K562 (cell line): ENCODE measurements at regions not wholly inside any gene's neighbourhood (a gene's known extent, or its start where the extent isn't known, plus 50 kb on each side); places are given as distances from the start of the nearest gene placed in this dataset.
A peak's percentile ranks its signal among the peaks of the same experiment; 100 is the strongest.

Experiments
- ATAC-seq: fragments of 200-7000 bp; cut with Tn5 transposase; 3 replicates; pipeline ENCODE4 v1.9.1; 2020; ENCODE audit warnings: moderate library complexity
- BruUV-seq: library from RNA; stranded (reverse); fragments of 400-500 nt; replicated peaks from 2 replicates; lab custom pipeline; 2021; lab: Mats Ljungman, UMichigan
- CTCF ChIA-PET: fragments of 300-600 bp; formaldehyde crosslinking; extraction: SDS; loops from one replicate; lab custom pipeline; 2021; ENCODE audit warnings: low intra/inter-chr PET ratio; lab: Yijun Ruan, JAX
- POLR2A ChIA-PET: fragments of 300-600, 350-650 bp; sonication (Branson Sonifier 250); formaldehyde crosslinking; extraction: SDS; loops from one replicate; lab custom pipeline; 2021; ENCODE audit warnings: antibody characterized with exemption, inconsistent platforms; lab: Yijun Ruan, JAX
- DNase-seq, 4 experiments: peaks; one replicate each; pipeline versions ENCODE4 v3.0.0 to v3.0.0-alpha.2; 2011 to 2018; ENCODE audit warnings: low spot score in 3 of 4, mixed read lengths in 3 of 4; ENCODE audit errors: extremely low read depth in 1 of 4
- FAIRE-seq: peaks from 2 replicates; lab custom pipeline; 2011; peaks lifted over from hg19 to GRCh38; lab: Jason Lieb, UNC
- H2AFZ ChIP-seq: 2 replicates; pipeline ENCODE4 v1.6.0; 2011; ENCODE audit warnings: low read depth, low read length, control low read depth, inconsistent platforms
- H3K27ac ChIP-seq: fragments of 200-600 bp; 3 replicates; pipeline ENCODE4 v1.8.0; 2011; ENCODE audit warnings: low read depth, mild to moderate bottlenecking, control low read depth, inconsistent platforms, low read length, moderate library complexity, mixed read lengths; ENCODE audit errors: extremely low read depth
- H3K27me3 ChIP-seq, 2 experiments: fragments of 300-600 bp in 1 of 2; 2 replicates in 1 of 2; 3 replicates in 1 of 2; pipeline versions ENCODE4 v1.6.0 to v1.8.0; 2011; ENCODE audit warnings: inconsistent platforms in 2 of 2, low read length in 2 of 2, mild to moderate bottlenecking in 1 of 2, mixed read lengths in 1 of 2, moderate library complexity in 1 of 2; ENCODE audit not compliant: control insufficient read depth in 2 of 2, insufficient read depth in 2 of 2
- H3K36me3 ChIP-seq: fragments of 300-600 bp; 3 replicates; pipeline ENCODE4 v1.8.0; 2011; ENCODE audit warnings: mild to moderate bottlenecking, low read length, inconsistent platforms; ENCODE audit not compliant: control insufficient read depth, insufficient read depth
- H3K4me1 ChIP-seq, 2 experiments: fragments of 200-600 bp in 1 of 2; replicated peaks in 1 of 2; 2 replicates in 1 of 2; 3 replicates in 1 of 2; pipeline versions ENCODE4 v1.5.1 to v1.8.0; 2011; ENCODE audit warnings: inconsistent platforms in 2 of 2, low read length in 2 of 2, mild to moderate bottlenecking in 1 of 2, mixed read lengths in 1 of 2, moderate library complexity in 1 of 2; ENCODE audit not compliant: control insufficient read depth in 2 of 2, insufficient read depth in 2 of 2
- H3K4me2 ChIP-seq: 2 replicates; pipeline ENCODE4 v1.6.1; 2011; ENCODE audit warnings: low read length, control low read depth, inconsistent platforms, mixed read lengths; ENCODE audit not compliant: insufficient read depth
- H3K4me3 ChIP-seq: fragments of 200-600 bp; sonication (generic), shearing (Covaris generic); 2 replicates; pipeline ENCODE4 v1.5.1; 2016; ENCODE audit warnings: control low read depth, inconsistent platforms
- H3K79me2 ChIP-seq: fragments of 200-600 bp; 3 replicates; pipeline ENCODE4 v1.8.0; 2011; ENCODE audit warnings: low read length, inconsistent platforms; ENCODE audit not compliant: control insufficient read depth, insufficient read depth
- H3K9ac ChIP-seq, 2 experiments: 2 replicates each; pipeline versions ENCODE4 v1.6.0 to v1.6.1; 2011; ENCODE audit warnings: low read depth in 2 of 2, low read length in 2 of 2, control low read depth in 1 of 2, inconsistent platforms in 1 of 2, mild to moderate bottlenecking in 1 of 2, mixed read lengths in 1 of 2; ENCODE audit not compliant: insufficient read depth in 1 of 2
- H3K9me1 ChIP-seq: one replicate; pipeline ENCODE4 v1.6.0; 2011; ENCODE audit warnings: inconsistent platforms, mild to moderate bottlenecking, low read length, moderate library complexity; ENCODE audit not compliant: control insufficient read depth, insufficient read depth
- H3K9me3 ChIP-seq: replicated peaks from 2 replicates; pipeline ENCODE4 v1.5.1; 2011; ENCODE audit warnings: low read depth, low read length, inconsistent platforms; ENCODE audit not compliant: control insufficient read depth, insufficient read depth
- H4K20me1 ChIP-seq: replicated peaks from 2 replicates; pipeline ENCODE4 v1.6.1; 2011; ENCODE audit warnings: low read length, inconsistent platforms, mixed read lengths; ENCODE audit not compliant: control insufficient read depth, insufficient read depth
- NFRKB ChIP-seq: fragments of 450-650 bp; IDR thresholded peaks from 2 replicates; pipeline ENCODE4 v1.6.1; 2016; ENCODE audit warnings: low read depth
- NRF1 ChIP-seq, 2 experiments: fragments of 450-650 bp; IDR thresholded peaks in 1 of 2; conservative IDR thresholded peaks in 1 of 2; 2 replicates each; pipeline ENCODE4 v1.6.1; 2014; ENCODE audit warnings: mild to moderate bottlenecking in 2 of 2
- STAT5A ChIP-seq: IDR thresholded peaks from 2 replicates; pipeline ENCODE4 v1.6.1; 2012; ENCODE audit warnings: low read length, inconsistent platforms, borderline replicate concordance
- TAF7 ChIP-seq: fragments of 450-650 bp; IDR thresholded peaks from 2 replicates; pipeline ENCODE4 v1.6.1; 2016; ENCODE audit warnings: missing genetic modification characterization, missing compliant biosample characterization
- ZMIZ1 ChIP-seq, 2 experiments: fragments of 150-350 bp in 1 of 2; IDR thresholded peaks; 2 replicates each; pipeline ENCODE4 v1.6.1; 2012 to 2016; ENCODE audit warnings: low read depth in 2 of 2, low read length in 2 of 2, mild to moderate bottlenecking in 1 of 2, moderate library complexity in 1 of 2
- WGBS: fragments of 100-300 bp; shearing (Covaris generic); methylation state at CpG from one replicate; pipeline ENCODE4 v1.1.6; 2016; ENCODE audit warnings: low coverage, mixed read lengths; ENCODE audit not compliant: insufficient coverage; ENCODE audit errors: missing lambda C conversion rate; 5-methylcytosine and 5-hydroxymethylcytosine counted together
- in situ Hi-C: fragments of 300-500 bp; cut with MboI; formaldehyde crosslinking; loops from 4 replicates; pipeline ENCODE4 v1.15.0; 2018; ENCODE audit warnings: inconsistent platforms, mixed read lengths
- intact Hi-C: fragments of 100-400 bp; cut with micrococcal nuclease; formaldehyde crosslinking; loops from 2 replicates; pipeline ENCODE4 v1.14.2; 2022

GRCh38 chr15:69953051-69953450, 144.7 kb downstream of the TLE3 start:
- DNase-seq = no peak
- Histone ChIP-seq H3K36me3 (no peaks in the 10 kb centered on the region), H3K9me1 (no peaks in the 10 kb centered on the region), H4K20me1 (no peaks in the 10 kb centered on the region), H3K9me3 (no peaks in the 10 kb centered on the region), H3K27ac (no peak overlapping the region), H3K4me1 (no peaks in the 10 kb centered on the region), H3K79me2 (no peaks in the 10 kb centered on the region), H3K9ac (no peak overlapping the region), H2AFZ (no peak overlapping the region), H3K4me3 (no peak overlapping the region), H3K4me2 (no peak overlapping the region), H3K27me3 (peaks cover 0 to 6% of the 10 kb centered on the region in 2 experiments; a peak in 3 of 5 replicates)
- FAIRE-seq = no peak
- intact Hi-C loops = no loop called here
- 3% methylated on average over 6 of the region's 6 CpGs for WGBS
- ChIA-PET CTCF (no interaction called here), POLR2A (no interaction called here)
- no TSS peak for BruUV-seq
- ATAC-seq = no peak
- in situ Hi-C loops = no loop called here
- TF ChIP-seq NFRKB (no peak), NRF1 (conservative IDR thresholded peaks at IDR 0.05 in 1 of 2, IDR thresholded peaks at IDR 0.05 in 1 of 2) (0 out of 4 replicates have a peak, but pooled peaks of 1 of the 2 experiments have one; percentile 15), TAF7 (tag) (no peak), ZMIZ1 (IDR thresholded peaks at IDR 0.05; ENCODE audit: low read depth in 2 of 2, low read length in 2 of 2) (no peak), STAT5A (no peak)
